MM.1S (cell line): ENCODE measurements at regions not wholly inside any gene's neighbourhood (a gene's known extent, or its start where the extent isn't known, plus 50 kb on each side); places are given as distances from the start of the nearest gene placed in this dataset.

Experiments used
- DNase-seq: peaks from one replicate; pipeline ENCODE4 v3.0.0-alpha.2; 2015
- H2AFZ ChIP-seq: fragments of 300-600 bp; sonication (generic); 2 replicates; pipeline ENCODE4 v1.6.0; 2016; ENCODE audit warnings: antibody characterized with exemption, low read length
- H3F3A ChIP-seq: fragments of 300-600 bp; sonication (generic); 2 replicates; pipeline ENCODE4 v1.6.1; 2016; ENCODE audit warnings: mild to moderate bottlenecking, antibody characterized with exemption, low read length, moderate library complexity, mixed read lengths; ENCODE audit not compliant: insufficient read depth
- H3K27ac ChIP-seq: fragments of 300-600 bp; sonication (generic); 2 replicates; pipeline ENCODE4 v1.5.1; 2016; ENCODE audit warnings: mild to moderate bottlenecking, low read length
- H3K27me3 ChIP-seq: fragments of 300-600 bp; sonication (generic); replicated peaks from 2 replicates; pipeline ENCODE4 v1.6.0; 2016; ENCODE audit warnings: low read length; ENCODE audit not compliant: insufficient read depth
- H3K36me3 ChIP-seq: fragments of 300-600 bp; sonication (generic); replicated peaks from 2 replicates; pipeline ENCODE4 v1.6.1; 2016; ENCODE audit warnings: mild to moderate bottlenecking, low read length, mixed read lengths; ENCODE audit not compliant: insufficient read depth
- H3K4me1 ChIP-seq: fragments of 300-600 bp; sonication (generic); 2 replicates; pipeline ENCODE4 v1.6.1; 2016; ENCODE audit warnings: low read length, mixed read lengths
- H3K4me2 ChIP-seq: fragments of 300-600 bp; sonication (generic); 2 replicates; pipeline ENCODE4 v1.6.0; 2016; ENCODE audit warnings: low read depth, low read length
- H3K4me3 ChIP-seq: fragments of 300-600 bp; sonication (generic); 2 replicates; pipeline ENCODE4 v1.5.1; 2016; ENCODE audit warnings: low read length, mixed read lengths
- H3K79me2 ChIP-seq: fragments of 300-600 bp; sonication (generic); 2 replicates; pipeline ENCODE4 v1.6.1; 2016; ENCODE audit warnings: mixed run types, low read length, mixed read lengths
- H3K9ac ChIP-seq: fragments of 300-600 bp; sonication (generic); 2 replicates; pipeline ENCODE4 v1.6.1; 2016; ENCODE audit warnings: low read length, mixed read lengths
- H3K9me2 ChIP-seq: fragments of 300-600 bp; sonication (generic); replicated peaks from 2 replicates; pipeline ENCODE4 v1.6.1; 2016; ENCODE audit warnings: mild to moderate bottlenecking, low read length, mixed read lengths; ENCODE audit not compliant: insufficient read depth
- H3K9me3 ChIP-seq: fragments of 300-600 bp; sonication (generic); replicated peaks from 2 replicates; pipeline ENCODE4 v1.6.1; 2016; ENCODE audit warnings: mild to moderate bottlenecking, low read length, mixed read lengths; ENCODE audit not compliant: insufficient read depth
- H4K20me1 ChIP-seq: fragments of 300-600 bp; sonication (generic); 2 replicates; pipeline ENCODE4 v1.6.1; 2016; ENCODE audit warnings: mild to moderate bottlenecking, low read length, moderate library complexity, mixed read lengths; ENCODE audit not compliant: insufficient read depth
- CTCF ChIP-seq: fragments of 300-600 bp; sonication (generic); IDR thresholded peaks from 2 replicates; pipeline ENCODE4 v1.5.1; 2016; ENCODE audit warnings: antibody characterized with exemption, low read length, mixed read lengths
- EZH2 ChIP-seq: fragments of 300-600 bp; sonication (generic); optimal IDR thresholded peaks from 2 replicates; pipeline ENCODE3; 2017; ENCODE audit warnings: low read depth, mild to moderate bottlenecking, antibody characterized with exemption, low read length, mixed read lengths
- EZH2phosphoT487 ChIP-seq: fragments of 300-600 bp; sonication (generic); IDR thresholded peaks from 2 replicates; pipeline ENCODE4 v1.6.1; 2018; ENCODE audit warnings: antibody characterized with exemption, low read length

DNA sequence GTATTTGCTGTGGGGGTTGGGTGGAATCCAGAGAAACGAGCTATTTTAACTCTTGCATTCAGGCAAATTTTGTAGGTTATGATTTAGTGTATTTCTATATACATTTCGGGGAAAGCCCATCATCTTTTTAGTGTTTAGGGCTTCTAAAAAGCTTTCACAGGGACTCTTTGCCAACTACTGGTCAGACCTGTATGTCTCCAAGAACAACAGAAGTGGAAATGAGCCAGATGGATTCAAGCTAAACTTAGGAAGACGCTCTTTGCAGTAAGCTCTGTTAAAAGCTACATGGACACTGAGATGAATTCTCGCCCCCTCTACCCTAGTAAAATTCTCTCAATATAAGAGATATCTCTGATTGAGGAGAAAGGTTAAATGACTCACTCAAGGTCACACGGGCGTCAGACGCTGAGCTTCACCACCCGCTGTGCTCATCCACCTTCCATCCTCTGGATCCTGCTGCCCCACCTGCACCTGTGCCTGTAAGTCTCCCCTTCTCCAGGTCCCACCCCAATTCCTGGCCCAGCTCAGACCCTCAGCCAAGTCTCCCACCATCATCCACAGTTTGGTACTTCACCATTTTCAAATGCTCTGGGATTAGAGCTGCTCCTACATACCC, 85.6 kb downstream of the MARCHF4 start:
- no peak overlapping the region for H3K4me2 ChIP-seq
- H2AFZ ChIP-seq: no peak overlapping the region
- no peaks in the 10 kb centered on the region for H3K9me2 ChIP-seq
- H3K27me3 ChIP-seq: no peaks in the 10 kb centered on the region
- no peaks in the 10 kb centered on the region for H3K9me3 ChIP-seq
- no peak overlapping the region for H3K9ac ChIP-seq
- peaks cover 18% of the 10 kb centered on the region for H3K4me1 ChIP-seq
- H3K4me3 ChIP-seq: no peak overlapping the region
- H3K36me3 ChIP-seq: no peaks in the 10 kb centered on the region
- no peaks in the 10 kb centered on the region for H3K79me2 ChIP-seq
- no peak overlapping the region for H3K27ac ChIP-seq
- no peaks in the 10 kb centered on the region for H4K20me1 ChIP-seq
- peaks cover 3% of the 10 kb centered on the region; the same call in 1 of the 2 replicates for H3F3A ChIP-seq
- no peak for DNase-seq
- TF ChIP-seq CTCF: no peak
- no peak for TF ChIP-seq EZH2phosphoT487
- no peak for TF ChIP-seq EZH2

DNA sequence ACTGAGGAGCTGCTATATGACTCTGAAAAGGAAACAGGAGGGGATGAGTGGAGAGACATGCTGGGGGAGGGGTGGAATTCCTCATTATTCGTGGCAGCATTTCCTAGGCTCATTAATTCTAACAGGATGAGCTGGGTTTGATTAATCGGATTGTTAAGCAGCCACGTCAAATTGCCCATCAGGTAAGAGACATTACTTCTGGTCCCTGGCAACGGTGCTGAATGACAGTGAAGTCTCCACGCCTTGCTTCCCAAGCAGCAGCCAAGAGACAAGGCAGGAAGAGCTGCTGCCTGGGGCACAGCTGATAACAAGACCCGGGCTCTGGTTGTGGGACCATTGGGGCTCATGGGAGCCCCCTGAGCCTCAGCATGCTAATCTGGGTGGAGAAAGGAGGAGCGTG, 86.6 kb downstream of the MARCHF4 start:
- Histone ChIP-seq H3K9me3 (no peaks in the 10 kb centered on the region), H3F3A (peaks cover 3% of the 10 kb centered on the region; the same call in 1 of the 2 replicates), H3K9me2 (no peaks in the 10 kb centered on the region), H3K27me3 (no peaks in the 10 kb centered on the region), H3K36me3 (no peaks in the 10 kb centered on the region), H3K9ac (no peak overlapping the region), H3K27ac (no peak overlapping the region), H2AFZ (no peak overlapping the region), H3K4me3 (no peak overlapping the region), H4K20me1 (no peaks in the 10 kb centered on the region), H3K79me2 (no peaks in the 10 kb centered on the region), H3K4me1 (peaks cover 18% of the 10 kb centered on the region), H3K4me2 (no peak overlapping the region)
- TF ChIP-seq EZH2phosphoT487 (no peak), CTCF (no peak), EZH2 (no peak)
- DNase-seq: no peak

GRCh38 chr2:216284708-216285107, 87.6 kb downstream of the MARCHF4 start:
- Histone ChIP-seq H3F3A (peaks cover 3% of the 10 kb centered on the region; the same call in 1 of the 2 replicates), H3K79me2 (no peaks in the 10 kb centered on the region), H3K36me3 (no peaks in the 10 kb centered on the region), H3K4me2 (no peak overlapping the region), H2AFZ (no peak overlapping the region), H3K4me1 (peaks cover 9% of the 10 kb centered on the region), H3K9me2 (no peaks in the 10 kb centered on the region), H3K27me3 (no peaks in the 10 kb centered on the region), H3K4me3 (no peak overlapping the region), H3K9ac (no peak overlapping the region), H3K9me3 (no peaks in the 10 kb centered on the region), H4K20me1 (no peaks in the 10 kb centered on the region), H3K27ac (no peak overlapping the region)
- TF ChIP-seq EZH2phosphoT487 (no peak), EZH2 (no peak), CTCF (no peak)
- no peak for DNase-seq
